ENCODE measurements at regions not wholly inside any gene's neighbourhood (a gene's known extent, or its start where the extent isn't known, plus 50 kb on each side); places are given as distances from the start of the nearest gene placed in this dataset.
"Not testable (repeated sequence)": the region's sequence is repeated elsewhere in the genome, so short reads cannot be mapped to it uniquely, and the experiment has no call there.

DNA sequence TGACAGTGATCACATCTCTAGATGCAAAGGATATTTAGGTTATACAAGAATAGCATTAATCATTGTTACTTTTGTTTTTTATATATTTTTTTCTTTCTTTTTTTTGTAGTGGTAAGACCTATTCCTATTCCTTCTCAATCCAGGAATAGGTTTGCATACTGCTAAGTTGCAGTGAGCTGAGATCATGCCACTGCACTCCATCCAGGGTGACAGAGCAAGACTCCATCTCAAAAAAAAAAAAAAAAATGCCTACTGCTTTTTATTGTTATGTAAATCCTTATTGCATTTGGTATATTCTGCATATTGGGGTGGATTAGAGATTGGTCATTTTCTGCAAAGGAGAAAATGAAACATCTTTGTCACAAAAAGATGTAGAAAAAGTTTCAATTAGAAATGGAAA is 138.2 kb upstream of the FOLH1 start:
- H3K4me2 ChIP-seq; H3K27ac Mint-ChIP-seq; H3K36me3 ChIP-seq (ENCODE audit: insufficient read depth); H3K4me3 Mint-ChIP-seq; H3K27me3 Mint-ChIP-seq (ENCODE audit: insufficient read depth, low read depth, poor library complexity); H3K9me2 ChIP-seq (ENCODE audit: insufficient read depth); H3K9me3 Mint-ChIP-seq; H2AFZ ChIP-seq; H3F3A ChIP-seq (replicated peaks; ENCODE audit: low read depth); H3K36me3 Mint-ChIP-seq (ENCODE audit: low read depth); H3K27ac ChIP-seq (ENCODE audit: low read depth); H3K27me3 ChIP-seq (ENCODE audit: insufficient read depth); H3K79me2 ChIP-seq (replicated peaks; ENCODE audit: insufficient read depth); ATAC-seq; H3K4me3 ChIP-seq; H4K20me1 ChIP-seq (replicated peaks; ENCODE audit: insufficient read depth); DNase-seq (ENCODE audit: low spot score); H3K4me1 ChIP-seq (ENCODE audit: insufficient read depth): not testable (repeated sequence)
- peaks cover 16% of the 10 kb centered on the region; the same call in 2 of the 3 replicates for H3K4me1 Mint-ChIP-seq

DNA sequence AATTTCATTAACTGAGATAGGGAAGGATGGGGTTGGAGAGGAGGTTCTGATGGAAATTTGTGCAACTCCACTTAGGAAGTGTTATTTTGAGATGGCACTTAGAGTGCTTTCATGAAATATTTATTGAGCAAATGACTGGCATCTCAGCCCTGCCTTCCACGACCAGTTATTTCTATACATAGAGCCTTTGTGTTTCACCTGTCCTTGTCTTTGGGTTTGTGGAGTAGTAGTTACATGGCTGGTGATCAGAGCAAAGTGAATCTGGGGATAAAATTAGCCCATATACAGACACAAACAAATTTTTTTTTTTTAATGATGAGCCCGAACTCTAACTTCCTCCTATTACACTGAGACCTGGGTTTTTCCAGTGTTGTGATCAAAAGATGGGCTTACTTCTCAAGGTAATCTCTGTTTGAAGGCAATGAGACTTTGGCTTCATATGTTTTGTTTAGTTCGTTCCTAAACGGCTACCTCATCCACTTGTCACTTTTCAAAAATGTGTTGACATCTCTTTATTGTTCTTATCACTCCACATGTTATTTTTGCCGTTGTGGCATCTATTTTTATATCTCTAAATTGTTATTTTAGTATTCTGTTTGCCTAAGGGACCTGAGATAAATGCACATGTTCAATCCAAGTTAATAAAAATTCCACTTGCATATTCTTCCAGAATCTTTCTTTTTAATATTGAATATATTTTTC is 120.2 kb upstream of the FOLH1 start:
- not testable (repeated sequence) for H3K27me3 Mint-ChIP-seq (ENCODE audit: insufficient read depth, low read depth, poor library complexity); H3K9me2 ChIP-seq (ENCODE audit: insufficient read depth); H3K27ac Mint-ChIP-seq; H3K4me2 ChIP-seq; DNase-seq (ENCODE audit: low spot score); H3K27ac ChIP-seq (ENCODE audit: low read depth); ATAC-seq; H3K36me3 Mint-ChIP-seq (ENCODE audit: low read depth); H4K20me1 ChIP-seq (replicated peaks; ENCODE audit: insufficient read depth); H2AFZ ChIP-seq; H3K36me3 ChIP-seq (ENCODE audit: insufficient read depth); H3K27me3 ChIP-seq (ENCODE audit: insufficient read depth); H3K4me3 Mint-ChIP-seq; H3K4me3 ChIP-seq; H3F3A ChIP-seq (replicated peaks; ENCODE audit: low read depth); H3K79me2 ChIP-seq (replicated peaks; ENCODE audit: insufficient read depth)
- peaks cover 14% of the 10 kb centered on the region; the same call in 1 of the 2 replicates for H3K4me1 ChIP-seq (ENCODE audit: insufficient read depth)
- Mint-ChIP-seq H3K9me3 (peaks cover 11% of the 10 kb centered on the region; the same call in 1 of the 3 replicates), H3K4me1 (peaks cover 21% of the 10 kb centered on the region)

DNA sequence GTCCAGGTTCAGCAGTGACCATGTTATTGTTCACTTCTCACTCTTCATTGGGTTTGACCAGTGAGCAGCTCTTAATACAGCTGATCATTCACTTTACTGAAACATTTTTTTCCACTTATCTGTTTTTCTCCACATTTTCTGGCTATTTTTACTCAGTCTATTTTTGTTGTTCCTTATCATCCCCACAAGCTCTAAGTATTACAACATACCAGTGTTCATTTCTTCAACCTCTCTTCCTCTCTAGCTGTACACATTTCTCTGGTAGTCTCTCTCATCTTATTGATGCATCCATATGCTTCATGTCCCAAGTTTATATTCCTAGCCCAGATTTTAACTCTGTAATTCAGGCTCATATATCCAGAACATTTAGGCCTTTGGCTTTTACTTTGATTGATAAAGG is 119.4 kb upstream of the FOLH1 start:
- not testable (repeated sequence) for DNase-seq (ENCODE audit: low spot score); H3K9me2 ChIP-seq (ENCODE audit: insufficient read depth); H3K27ac Mint-ChIP-seq; H3K79me2 ChIP-seq (replicated peaks; ENCODE audit: insufficient read depth); H3K27ac ChIP-seq (ENCODE audit: low read depth); H4K20me1 ChIP-seq (replicated peaks; ENCODE audit: insufficient read depth); H3K4me3 ChIP-seq; H3K36me3 Mint-ChIP-seq (ENCODE audit: low read depth); H3K27me3 Mint-ChIP-seq (ENCODE audit: insufficient read depth, low read depth, poor library complexity); H2AFZ ChIP-seq; H3F3A ChIP-seq (replicated peaks; ENCODE audit: low read depth); H3K36me3 ChIP-seq (ENCODE audit: insufficient read depth); H3K4me3 Mint-ChIP-seq; ATAC-seq; H3K27me3 ChIP-seq (ENCODE audit: insufficient read depth); H3K4me2 ChIP-seq
- H3K4me1 Mint-ChIP-seq: peaks cover 21% of the 10 kb centered on the region
- H3K9me3 Mint-ChIP-seq: peaks cover 11% of the 10 kb centered on the region; the same call in 1 of the 3 replicates
- peaks cover 14% of the 10 kb centered on the region; the same call in 1 of the 2 replicates for H3K4me1 ChIP-seq (ENCODE audit: insufficient read depth)

DNA sequence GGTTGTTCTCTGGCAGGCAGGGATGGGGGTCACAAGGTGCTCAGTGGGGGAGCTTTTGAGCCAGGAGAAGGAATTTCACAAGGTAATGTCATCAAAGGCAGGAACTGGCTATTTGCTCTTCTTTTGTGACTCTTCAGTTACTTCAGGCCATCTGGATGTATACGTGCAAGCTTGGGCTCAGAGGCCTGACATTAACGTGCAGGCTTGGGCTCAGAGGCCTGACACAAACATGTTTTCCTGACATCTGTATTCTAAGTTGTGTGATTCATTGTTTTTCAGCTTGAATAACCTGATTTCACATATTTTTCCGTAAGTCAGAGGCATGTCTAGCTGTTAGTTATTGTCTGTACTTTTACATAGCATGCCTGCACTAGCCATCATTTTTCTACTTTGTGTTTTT is 118.2 kb upstream of the FOLH1 start:
- H3K36me3 Mint-ChIP-seq (ENCODE audit: low read depth); H4K20me1 ChIP-seq (replicated peaks; ENCODE audit: insufficient read depth); H3K27me3 ChIP-seq (ENCODE audit: insufficient read depth); H3K27ac Mint-ChIP-seq; H3K9me2 ChIP-seq (ENCODE audit: insufficient read depth); H3K79me2 ChIP-seq (replicated peaks; ENCODE audit: insufficient read depth); H3K4me3 ChIP-seq; H3K36me3 ChIP-seq (ENCODE audit: insufficient read depth); H3K27ac ChIP-seq (ENCODE audit: low read depth); ATAC-seq; H3K27me3 Mint-ChIP-seq (ENCODE audit: insufficient read depth, low read depth, poor library complexity); H3K4me3 Mint-ChIP-seq; H3F3A ChIP-seq (replicated peaks; ENCODE audit: low read depth); H3K4me2 ChIP-seq: not testable (repeated sequence)
- Histone ChIP-seq H2AFZ (peak overlapping the region; percentile 88), H3K4me1 (ENCODE audit: insufficient read depth) (peaks cover 14% of the 10 kb centered on the region; the same call in 1 of the 2 replicates)
- Mint-ChIP-seq H3K4me1 (peaks cover 21% of the 10 kb centered on the region), H3K9me3 (peaks cover 11% of the 10 kb centered on the region; the same call in 1 of the 3 replicates)
- DNase-seq (ENCODE audit: low spot score): peak; percentile 31
